ENCODE measurements at regions not wholly inside any gene's neighbourhood (a gene's known extent, or its start where the extent isn't known, plus 50 kb on each side); places are given as distances from the start of the nearest gene placed in this dataset.
A peak's percentile ranks its signal among the peaks of the same experiment; 100 is the strongest.

GRCh38 chr18:32583431-32583830 lies 112.7 kb upstream of the GAREM1 start:
- H3K36me3 Mint-ChIP-seq (ENCODE audit: insufficient read depth) = peaks cover 1% of the 10 kb centered on the region
- no peak overlapping the region for H3K4me3 Mint-ChIP-seq (ENCODE audit: low read depth)
- no peak for DNase-seq (ENCODE audit: low spot score, unreplicated experiment)
- H3K27ac Mint-ChIP-seq = no peak overlapping the region
- H3K9me3 Mint-ChIP-seq (ENCODE audit: low read depth) = peaks cover 4% of the 10 kb centered on the region
- TF ChIP-seq CTCF (IDR thresholded peaks at IDR 0.05; ENCODE audit: unreplicated experiment) = no peak
- H3K27me3 Mint-ChIP-seq = no peaks in the 10 kb centered on the region
- peaks cover 17% of the 10 kb centered on the region for H3K4me1 Mint-ChIP-seq (ENCODE audit: low read depth)

- Mint-ChIP-seq H3K9me3 (ENCODE audit: low read depth) (peaks cover 4% of the 10 kb centered on the region), H3K27ac (no peak overlapping the region), H3K36me3 (ENCODE audit: insufficient read depth) (peaks cover 1% of the 10 kb centered on the region), H3K4me1 (ENCODE audit: low read depth) (peaks cover 17% of the 10 kb centered on the region), H3K27me3 (no peaks in the 10 kb centered on the region), H3K4me3 (ENCODE audit: low read depth) (no peak overlapping the region)
- DNase-seq (ENCODE audit: low spot score, unreplicated experiment) = no peak
- no peak for TF ChIP-seq CTCF (IDR thresholded peaks at IDR 0.05; ENCODE audit: unreplicated experiment)
Observed at GRCh38 chr18:32582455-32582854, 111.8 kb upstream of the GAREM1 start.

- no peak for TF ChIP-seq CTCF (IDR thresholded peaks at IDR 0.05; ENCODE audit: unreplicated experiment)
- Mint-ChIP-seq H3K27ac (no peak overlapping the region), H3K36me3 (ENCODE audit: insufficient read depth) (no peaks in the 10 kb centered on the region), H3K9me3 (ENCODE audit: low read depth) (no peaks in the 10 kb centered on the region), H3K4me1 (ENCODE audit: low read depth) (no peaks in the 10 kb centered on the region), H3K4me3 (ENCODE audit: low read depth) (no peak overlapping the region), H3K27me3 (peaks cover 3% of the 10 kb centered on the region)
- no peak for DNase-seq (ENCODE audit: low spot score, unreplicated experiment)
Observed at GRCh38 chr18:32577561-32577960, 106.9 kb upstream of the GAREM1 start.

GRCh38 chr18:32576296-32576916 lies 105.7 kb upstream of the GAREM1 start:
- TF ChIP-seq CTCF (IDR thresholded peaks at IDR 0.05; ENCODE audit: unreplicated experiment) = peak; percentile 70
- no peaks in the 10 kb centered on the region for H3K36me3 Mint-ChIP-seq (ENCODE audit: insufficient read depth)
- no peak for DNase-seq (ENCODE audit: low spot score, unreplicated experiment)
- peaks cover 3% of the 10 kb centered on the region for H3K27me3 Mint-ChIP-seq
- no peaks in the 10 kb centered on the region for H3K9me3 Mint-ChIP-seq (ENCODE audit: low read depth)
- no peaks in the 10 kb centered on the region for H3K4me1 Mint-ChIP-seq (ENCODE audit: low read depth)
- H3K4me3 Mint-ChIP-seq (ENCODE audit: low read depth) = no peak overlapping the region
- H3K27ac Mint-ChIP-seq = no peak overlapping the region

- no peaks in the 10 kb centered on the region for H3K9me3 Mint-ChIP-seq (ENCODE audit: low read depth)
- H3K36me3 Mint-ChIP-seq (ENCODE audit: insufficient read depth) = no peaks in the 10 kb centered on the region
- H3K4me3 Mint-ChIP-seq (ENCODE audit: low read depth) = no peak overlapping the region
- no peak overlapping the region for H3K27ac Mint-ChIP-seq
- TF ChIP-seq CTCF (IDR thresholded peaks at IDR 0.05; ENCODE audit: unreplicated experiment) = no peak
- H3K27me3 Mint-ChIP-seq = peaks cover 7% of the 10 kb centered on the region
- peaks cover 8% of the 10 kb centered on the region for H3K4me1 Mint-ChIP-seq (ENCODE audit: low read depth)
- no peak for DNase-seq (ENCODE audit: low spot score, unreplicated experiment)
Observed at GRCh38 chr18:32566960-32567359, 96.3 kb upstream of the GAREM1 start.

Data from progenitor cell of endocrine pancreas (in vitro differentiated cells).